Tibial nerve (tissue), 4 donors: ENCODE measurements at regions not wholly inside any gene's neighbourhood (a gene's known extent, or its start where the extent isn't known, plus 50 kb on each side); places are given as distances from the start of the nearest gene placed in this dataset.

Experiments used
- DNase-seq, 2 donors: peaks; one replicate each; pipeline ENCODE4 v3.0.0-alpha.2; 2019; ENCODE audit warnings: low spot score in 2 of 2
- H3K27ac ChIP-seq, 4 donors: fragments of 200-600 bp; sonication (generic) in 3 of 4; one replicate each; pipeline ENCODE4 v1.5.1; 2017 to 2019; ENCODE audit warnings: mild to moderate bottlenecking in 1 of 4
- H3K27me3 ChIP-seq, 2 donors: fragments of 200-600 bp; sonication (generic) in 1 of 2; one replicate each; pipeline versions ENCODE4 v1.5.1 to v1.6.0; 2017 to 2019
- H3K36me3 ChIP-seq, 3 donors: fragments of 200-600 bp; sonication (generic); one replicate each; pipeline ENCODE4 v1.5.1; 2018 to 2019
- H3K4me1 ChIP-seq, 4 donors: fragments of 200-600 bp; sonication (generic) in 3 of 4; one replicate each; pipeline ENCODE4 v1.5.1; 2017 to 2019
- H3K4me3 ChIP-seq, 4 donors: fragments of 200-600 bp; sonication (generic) in 3 of 4; one replicate each; pipeline ENCODE4 v1.5.1; 2017 to 2019; ENCODE audit warnings: mild to moderate bottlenecking in 1 of 4, moderate library complexity in 1 of 4
- H3K9me3 ChIP-seq, 4 donors: fragments of 200-600 bp; sonication (generic) in 3 of 4; one replicate each; pipeline ENCODE4 v1.5.1; 2017 to 2019
- CTCF ChIP-seq, 5 experiments: fragments of 200-600 bp in 3 of 5; fragments of 450-650 bp in 2 of 5; sonication (generic) in 3 of 5; IDR thresholded peaks; one replicate each; pipeline ENCODE4 v1.5.1; 2016 to 2019; ENCODE audit warnings: antibody characterized with exemption in 5 of 5, mild to moderate bottlenecking in 3 of 5, moderate library complexity in 2 of 5
- EP300 ChIP-seq, 2 donors: sonication (generic); formaldehyde crosslinking; IDR thresholded peaks; one replicate each; pipeline ENCODE4 v1.6.1; 2017; ENCODE audit warnings: antibody characterized with exemption in 2 of 2, mild to moderate bottlenecking in 1 of 2
- POLR2A ChIP-seq, 2 donors: fragments of 450-650 bp; IDR thresholded peaks; one replicate each; pipeline ENCODE4 v1.6.1; 2017; ENCODE audit warnings: antibody characterized with exemption in 2 of 2, mild to moderate bottlenecking in 2 of 2, moderate library complexity in 2 of 2
- WGBS, 2 donors: methylation state at CpG; one replicate each; pipeline ENCODE4 v1.1.5; 2018; 5-methylcytosine and 5-hydroxymethylcytosine counted together

- no peaks in the 10 kb centered on the region for H3K4me1 ChIP-seq
- TF ChIP-seq CTCF (IDR thresholded peaks at IDR 0.05), result no peak
- TF ChIP-seq POLR2A (IDR thresholded peaks at IDR 0.05), result no peak
- no peak for TF ChIP-seq EP300 (IDR thresholded peaks at IDR 0.05)
- no peak overlapping the region for H3K27ac ChIP-seq
- H3K36me3 ChIP-seq, result no peaks in the 10 kb centered on the region
- H3K9me3 ChIP-seq, result no peaks in the 10 kb centered on the region
- DNase-seq, result no peak
- no peak overlapping the region for H3K4me3 ChIP-seq
- H3K27me3 ChIP-seq, result no peaks in the 10 kb centered on the region
Observed at GRCh38 chr5:30853158-30853557, 340.3 kb upstream of the CDH6 start.

GRCh38 chr5:30850866-30851265 lies 342.6 kb upstream of the CDH6 start:
- 91 to 95% methylated on average over 2 of the region's 2 CpGs for WGBS, 2 donors
- no peaks in the 10 kb centered on the region for H3K27me3 ChIP-seq

GRCh38 chr5:30849931-30850710 lies 343.4 kb upstream of the CDH6 start:
- Histone ChIP-seq H3K27ac (no peak overlapping the region), H3K4me1 (no peaks in the 10 kb centered on the region), H3K4me3 (no peak overlapping the region), H3K9me3 (no peaks in the 10 kb centered on the region), H3K27me3 (no peaks in the 10 kb centered on the region), H3K36me3 (no peaks in the 10 kb centered on the region)
- no peak for TF ChIP-seq EP300 (IDR thresholded peaks at IDR 0.05)
- TF ChIP-seq CTCF (IDR thresholded peaks at IDR 0.05), result no peak
- TF ChIP-seq POLR2A (IDR thresholded peaks at IDR 0.05), result no peak
- WGBS, 2 donors, result 61 to 65% methylated on average over 6 of the region's 6 CpGs
- DNase-seq, result no peak

More at GRCh38 chr5:30850866-30851265, 342.6 kb upstream of the CDH6 start:
- Histone ChIP-seq H3K4me3 (no peak overlapping the region), H3K4me1 (no peaks in the 10 kb centered on the region), H3K27ac (no peak overlapping the region), H3K9me3 (no peaks in the 10 kb centered on the region), H3K36me3 (no peaks in the 10 kb centered on the region)
- no peak for DNase-seq
- no peak for TF ChIP-seq POLR2A (IDR thresholded peaks at IDR 0.05)
- no peak for TF ChIP-seq CTCF (IDR thresholded peaks at IDR 0.05)
- no peak for TF ChIP-seq EP300 (IDR thresholded peaks at IDR 0.05)

GRCh38 chr5:30846171-30846570 lies 347.3 kb upstream of the CDH6 start:
- no peak for DNase-seq
- Histone ChIP-seq H3K36me3 (no peaks in the 10 kb centered on the region), H3K27me3 (no peaks in the 10 kb centered on the region), H3K27ac (no peak overlapping the region), H3K4me1 (no peaks in the 10 kb centered on the region), H3K9me3 (no peaks in the 10 kb centered on the region), H3K4me3 (no peak overlapping the region)
- TF ChIP-seq EP300 (IDR thresholded peaks at IDR 0.05) (no peak), POLR2A (IDR thresholded peaks at IDR 0.05) (no peak)

- Histone ChIP-seq H3K27ac (no peak overlapping the region), H3K4me3 (no peak overlapping the region), H3K9me3 (no peaks in the 10 kb centered on the region), H3K27me3 (no peaks in the 10 kb centered on the region), H3K4me1 (no peaks in the 10 kb centered on the region), H3K36me3 (no peaks in the 10 kb centered on the region)
- TF ChIP-seq CTCF (IDR thresholded peaks at IDR 0.05), result no peak
- TF ChIP-seq EP300 (IDR thresholded peaks at IDR 0.05), result no peak
- no peak for TF ChIP-seq POLR2A (IDR thresholded peaks at IDR 0.05)
- DNase-seq, result no peak
- 62% methylated on average over 2 of the region's 2 CpGs for WGBS, 2 donors
Observed at GRCh38 chr5:30845194-30845593, 348.3 kb upstream of the CDH6 start.
